ENCODE measurements at regions not wholly inside any gene's neighbourhood (a gene's known extent, or its start where the extent isn't known, plus 50 kb on each side); places are given as distances from the start of the nearest gene placed in this dataset.

GRCh38 chr5:73232266-73233041 lies 59.5 kb downstream of the TMEM174 start:
- Histone ChIP-seq H3K4me1 (peaks cover 0 to 26% (median 11%) of the 10 kb centered on the region in 3 donors), H3K9me3 (no peaks in the 10 kb centered on the region), H3K27ac (no peak overlapping the region), H3K27me3 (peaks cover 77% of the 10 kb centered on the region), H3K4me3 (no peak overlapping the region), H3K36me3 (no peaks in the 10 kb centered on the region)
- no peak for ATAC-seq
- TF ChIP-seq POLR2AphosphoS5 (IDR thresholded peaks at IDR 0.05), result no peak
- TF ChIP-seq POLR2A (IDR thresholded peaks at IDR 0.05), result no peak
- no peak for TF ChIP-seq CTCF (IDR thresholded peaks at IDR 0.05)
- no peak for TF ChIP-seq EP300 (IDR thresholded peaks at IDR 0.05)
- 20 to 75% methylated on average over 3 to 23 of the region's 39 CpGs for WGBS, 2 donors (ENCODE audit: low coverage in 1 of 2)

GRCh38 chr5:73231246-73231778 lies 58.3 kb downstream of the TMEM174 start:
- H3K4me3 ChIP-seq, result no peak overlapping the region
- TF ChIP-seq POLR2A (IDR thresholded peaks at IDR 0.05) (no peak), CTCF (IDR thresholded peaks at IDR 0.05) (no peak), EP300 (IDR thresholded peaks at IDR 0.05) (no peak)
- H3K27ac ChIP-seq, result no peak overlapping the region
- 60 to 63% methylated on average over 1 to 4 of the region's 4 CpGs for WGBS, 2 donors (ENCODE audit: low coverage in 1 of 2)
- ATAC-seq, result no peak
- peaks cover 85% of the 10 kb centered on the region for H3K27me3 ChIP-seq
- H3K4me1 ChIP-seq, result peaks cover 0 to 26% (median 11%) of the 10 kb centered on the region in 3 donors
- H3K36me3 ChIP-seq, result no peaks in the 10 kb centered on the region
- no peaks in the 10 kb centered on the region for H3K9me3 ChIP-seq

GRCh38 chr5:73230264-73231245 lies 57.6 kb downstream of the TMEM174 start:
- 38 to 66% methylated on average over 8 to 14 of the region's 58 CpGs for WGBS, 2 donors (ENCODE audit: low coverage in 1 of 2)
- no peak for TF ChIP-seq POLR2A (IDR thresholded peaks at IDR 0.05)
- Histone ChIP-seq H3K36me3 (no peaks in the 10 kb centered on the region), H3K27ac (no peak overlapping the region), H3K27me3 (peaks cover 89% of the 10 kb centered on the region), H3K9me3 (no peaks in the 10 kb centered on the region), H3K4me3 (no peak overlapping the region), H3K4me1 (peaks cover 0 to 26% (median 11%) of the 10 kb centered on the region in 3 donors)
- no peak for ATAC-seq

GRCh38 chr5:73229271-73229670 lies 56.3 kb downstream of the TMEM174 start:
- Histone ChIP-seq H3K27ac (no peak overlapping the region), H3K4me3 (no peak overlapping the region), H3K9me3 (no peaks in the 10 kb centered on the region), H3K4me1 (peaks cover 0 to 23% (median 11%) of the 10 kb centered on the region in 3 donors), H3K36me3 (no peaks in the 10 kb centered on the region), H3K27me3 (peaks cover 82% of the 10 kb centered on the region)
- TF ChIP-seq CTCF (IDR thresholded peaks at IDR 0.05) (no peak), POLR2AphosphoS5 (IDR thresholded peaks at IDR 0.05) (no peak), POLR2A (IDR thresholded peaks at IDR 0.05) (no peak), EP300 (IDR thresholded peaks at IDR 0.05) (no peak)
- WGBS, 2 donors (ENCODE audit: low coverage in 1 of 2), result 44 to 75% methylated on average over 1 of the region's 1 CpG
- ATAC-seq, result no peak

GRCh38 chr5:73228052-73228451 lies 55.1 kb downstream of the TMEM174 start:
- TF ChIP-seq POLR2AphosphoS5 (IDR thresholded peaks at IDR 0.05), result no peak
- no peak for TF ChIP-seq CTCF (IDR thresholded peaks at IDR 0.05)
- no peak for ATAC-seq
- H3K27me3 ChIP-seq, result peaks cover 77% of the 10 kb centered on the region
- no peaks in the 10 kb centered on the region for H3K36me3 ChIP-seq
- H3K4me3 ChIP-seq, result no peak overlapping the region
- 88% methylated on average over 1 of the region's 7 CpGs; no CpG with 5 or more reads in 1 of the 2 donors for WGBS, 2 donors (ENCODE audit: low coverage in 1 of 2)
- peaks cover 0 to 11% (median 2%) of the 10 kb centered on the region in 3 donors for H3K4me1 ChIP-seq
- H3K9me3 ChIP-seq, result no peaks in the 10 kb centered on the region
- H3K27ac ChIP-seq, result no peak overlapping the region
